Kidney epithelial cell (primary cell): ENCODE measurements at regions not wholly inside any gene's neighbourhood (a gene's known extent, or its start where the extent isn't known, plus 50 kb on each side); places are given as distances from the start of the nearest gene placed in this dataset.
"Not testable (repeated sequence)": the region's sequence is repeated elsewhere in the genome, so short reads cannot be mapped to it uniquely, and the experiment has no call there.

Source experiments
- DNase-seq: peaks from one replicate; pipeline ENCODE4 v3.0.0-alpha.2; 2010; ENCODE audit warnings: low read depth
- H3K27me3 ChIP-seq: 2 replicates; pipeline ENCODE4 v1.6.0; 2011; ENCODE audit warnings: low read length; ENCODE audit not compliant: control insufficient read depth, insufficient read depth
- H3K36me3 ChIP-seq: 2 replicates; pipeline ENCODE4 v1.5.1; 2011; ENCODE audit warnings: low read length; ENCODE audit not compliant: control insufficient read depth, insufficient read depth
- H3K4me3 ChIP-seq: 2 replicates; pipeline ENCODE4 v1.5.1; 2011; ENCODE audit warnings: low read depth, mild to moderate bottlenecking, control low read depth, low read length
- CTCF ChIP-seq: IDR thresholded peaks from 2 replicates; pipeline ENCODE4 v1.5.1; 2011; ENCODE audit warnings: mild to moderate bottlenecking, moderate library complexity, low read length, control low read depth, inconsistent platforms; ENCODE audit not compliant: insufficient read depth, poor library complexity, severe bottlenecking

DNA sequence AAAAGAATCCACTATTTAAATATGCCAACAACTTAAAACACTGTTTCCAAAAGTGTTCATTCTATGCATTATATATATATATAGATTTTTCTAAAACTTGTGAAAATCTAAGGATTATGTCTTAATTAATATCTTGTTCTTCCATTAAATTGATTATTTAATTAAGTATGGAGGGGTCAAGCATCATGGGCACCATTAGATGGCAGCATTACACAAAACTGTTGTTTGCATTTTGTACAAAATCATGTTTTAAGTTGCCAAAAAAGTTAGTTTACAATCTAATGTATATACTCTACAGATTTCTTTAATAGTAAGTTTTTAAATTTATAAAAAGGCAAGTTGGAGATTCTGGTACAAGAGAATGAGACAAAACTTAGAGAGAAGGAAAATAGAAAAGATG, 213.2 kb upstream of the EDNRB start:
- peak; percentile 41 for TF ChIP-seq CTCF
- H3K27me3 ChIP-seq: no peaks in the 10 kb centered on the region
- no peaks in the 10 kb centered on the region for H3K36me3 ChIP-seq
- no peak for DNase-seq
- no peak overlapping the region for H3K4me3 ChIP-seq

DNA sequence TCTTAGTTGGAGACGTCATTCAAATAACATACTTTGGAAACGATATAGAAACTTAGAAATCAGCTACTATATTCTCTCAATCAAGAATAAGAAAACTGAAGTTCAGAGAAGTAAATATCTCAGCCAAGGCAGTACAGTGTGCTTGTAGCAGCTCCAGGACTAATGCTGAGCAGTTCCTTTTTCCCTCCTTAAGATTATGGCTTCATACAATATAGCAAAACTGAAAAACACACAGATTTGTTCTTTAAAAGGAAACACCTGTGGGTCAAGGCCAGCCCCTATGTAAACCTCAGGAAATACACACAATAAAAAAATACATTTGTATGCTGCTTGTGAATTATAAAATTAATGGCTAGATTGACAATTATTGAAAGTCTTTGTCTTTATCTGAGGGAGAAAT, 212.7 kb upstream of the EDNRB start:
- DNase-seq: no peak
- TF ChIP-seq CTCF: no peak
- H3K4me3 ChIP-seq: no peak overlapping the region
- H3K36me3 ChIP-seq: no peaks in the 10 kb centered on the region
- H3K27me3 ChIP-seq: no peaks in the 10 kb centered on the region

DNA sequence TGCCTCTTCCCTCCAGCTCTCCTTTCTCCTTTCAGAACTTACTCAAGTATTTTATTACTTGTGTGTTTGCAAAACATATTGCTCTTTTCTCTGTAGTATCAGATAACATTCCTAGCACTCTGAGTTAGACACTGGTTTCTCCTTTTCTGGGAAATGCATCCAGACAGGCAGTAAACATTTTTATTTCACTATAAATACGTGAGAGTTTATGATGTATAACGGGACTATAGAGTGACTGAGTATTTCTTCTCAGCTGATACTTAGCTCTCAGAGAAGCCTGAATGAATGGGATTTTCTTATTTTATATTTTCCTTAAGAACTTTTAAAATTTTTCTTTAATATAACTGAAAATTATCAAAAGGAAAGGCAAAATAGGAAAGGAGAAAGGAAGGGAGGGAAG, 211.2 kb upstream of the EDNRB start:
- no peak for TF ChIP-seq CTCF

DNA sequence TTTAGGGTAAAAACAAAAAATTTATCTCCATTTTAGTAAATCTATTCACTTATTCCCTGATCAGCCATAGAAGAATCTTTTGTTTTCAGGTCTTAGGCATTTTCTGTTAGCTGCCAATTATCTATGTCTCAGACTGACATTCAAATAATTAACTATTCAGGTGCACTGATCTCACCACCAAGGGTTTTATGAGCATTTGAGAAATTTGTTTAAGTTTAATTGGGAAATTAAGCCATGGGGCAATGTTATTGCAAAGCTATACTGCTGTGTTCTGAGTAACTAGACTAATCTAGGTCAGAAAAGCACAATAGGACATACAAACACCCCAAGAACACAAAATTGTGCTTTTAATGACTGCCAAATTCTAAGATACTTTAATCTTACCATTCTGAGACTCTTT, 210.7 kb upstream of the EDNRB start:
- DNase-seq: no peak
- H3K27me3 ChIP-seq: no peaks in the 10 kb centered on the region
- TF ChIP-seq CTCF: no peak
- no peak overlapping the region for H3K4me3 ChIP-seq
- H3K36me3 ChIP-seq: no peaks in the 10 kb centered on the region

More for the DNA sequence above, 211.2 kb upstream of the EDNRB start:
- H3K27me3 ChIP-seq: no peaks in the 10 kb centered on the region
- no peak for DNase-seq
- no peak overlapping the region for H3K4me3 ChIP-seq
- H3K36me3 ChIP-seq: no peaks in the 10 kb centered on the region

DNA sequence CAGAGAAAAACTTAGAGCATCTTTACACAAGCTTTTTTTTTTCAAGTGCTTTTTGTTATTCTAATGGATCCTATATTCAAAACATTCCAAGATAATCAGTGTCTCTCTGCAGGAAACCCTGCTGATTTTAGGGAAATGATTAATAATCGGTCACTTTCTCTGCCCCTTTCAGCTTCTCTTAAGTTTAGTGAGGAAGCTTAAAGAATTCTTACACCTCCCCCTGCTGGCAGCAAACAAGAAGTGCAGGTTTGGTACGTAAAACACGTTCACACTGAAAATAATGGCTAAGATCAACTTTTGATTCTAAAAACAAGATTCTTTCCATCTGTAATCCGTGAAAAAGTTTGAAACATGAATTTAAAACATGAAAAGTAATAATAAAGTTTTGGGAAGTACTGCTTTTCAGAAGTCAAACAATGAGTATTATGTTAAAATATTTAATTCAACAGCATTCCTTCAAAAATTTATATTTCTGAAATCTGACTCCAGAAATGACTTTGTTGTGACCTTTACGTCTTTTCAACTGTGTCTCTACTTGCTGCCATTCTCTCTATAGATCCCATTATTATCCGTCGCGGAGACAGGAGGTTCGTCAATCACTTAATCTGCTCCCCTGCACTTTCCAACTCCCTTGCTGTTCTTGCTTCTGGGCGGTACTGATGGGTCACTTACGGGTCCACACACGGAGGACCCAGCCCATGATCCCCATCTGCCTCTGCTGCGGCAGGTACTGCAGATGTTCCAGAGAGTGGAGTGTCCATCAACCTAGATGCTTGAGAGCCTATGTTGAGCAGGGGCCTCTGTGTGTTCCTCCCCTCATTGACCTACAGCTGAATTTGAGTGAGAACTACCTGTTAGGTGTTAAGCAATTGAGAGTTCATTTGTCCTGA, 203.1 kb upstream of the EDNRB start:
- DNase-seq: peak; percentile 29
- no peaks in the 10 kb centered on the region for H3K36me3 ChIP-seq
- peaks cover 2% of the 10 kb centered on the region for H3K27me3 ChIP-seq
- no peak overlapping the region for H3K4me3 ChIP-seq
- peak; percentile 71 for TF ChIP-seq CTCF

DNA sequence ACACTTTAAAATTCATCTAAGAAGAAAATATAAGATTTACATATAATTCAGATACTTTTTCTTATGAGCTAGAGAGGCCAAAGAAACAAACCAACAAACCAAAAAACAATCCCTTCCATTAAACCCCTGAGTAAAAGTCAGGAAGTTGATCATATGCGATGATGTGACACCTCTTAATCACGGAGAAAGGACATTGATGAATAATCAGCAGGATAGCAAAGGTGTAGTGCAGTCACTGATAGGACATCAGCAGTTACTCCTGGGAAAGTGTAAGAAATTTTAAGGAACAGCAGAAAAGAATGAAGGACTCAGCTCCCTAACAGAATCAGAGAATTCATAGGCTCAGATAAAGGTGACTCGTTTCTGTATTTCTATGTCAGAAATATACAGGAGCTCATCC, 202.4 kb upstream of the EDNRB start:
- TF ChIP-seq CTCF: no peak
- peaks cover 2% of the 10 kb centered on the region for H3K27me3 ChIP-seq
- DNase-seq: no peak
- no peaks in the 10 kb centered on the region for H3K36me3 ChIP-seq
- H3K4me3 ChIP-seq: no peak overlapping the region

- not testable (repeated sequence) for H3K36me3 ChIP-seq, DNase-seq, H3K4me3 ChIP-seq, H3K27me3 ChIP-seq
Observed at GRCh38 chr13:78120144-78120543, 201.5 kb upstream of the EDNRB start.

DNA sequence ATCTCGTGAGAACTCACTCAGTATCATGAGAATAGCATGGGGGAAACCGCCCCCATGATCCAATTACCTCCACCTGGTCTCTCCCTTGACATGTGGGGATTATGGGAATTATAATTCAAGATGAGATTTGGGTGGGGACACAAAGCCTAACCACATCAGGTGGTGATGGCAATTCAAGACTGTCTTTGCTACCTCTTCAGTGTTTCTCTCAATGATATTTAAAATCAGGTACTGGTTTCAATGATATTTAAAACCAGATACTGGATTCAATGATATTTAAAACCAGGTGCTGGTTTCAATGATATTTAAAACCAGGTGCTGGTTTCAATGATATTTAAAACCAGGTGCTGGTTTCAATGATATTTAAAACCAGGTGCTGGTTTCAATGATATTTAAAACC, 198.4 kb upstream of the EDNRB start:
- not testable (repeated sequence) for H3K27me3 ChIP-seq, H3K4me3 ChIP-seq, H3K36me3 ChIP-seq, DNase-seq
